Head of caudate nucleus (tissue), 42 donors: ENCODE measurements at regions not wholly inside any gene's neighbourhood (a gene's known extent, or its start where the extent isn't known, plus 50 kb on each side); places are given as distances from the start of the nearest gene placed in this dataset.
"Not testable (repeated sequence)": the region's sequence is repeated elsewhere in the genome, so short reads cannot be mapped to it uniquely, and the experiment has no call there.

Experiments
- DNase-seq, 42 donors: peaks; one replicate each; pipeline versions ENCODE4 v3.0.0 to v3.0.0-alpha.2; 2020 to 2021; ENCODE audit warnings: mixed read lengths in 7 of 42
- intact Hi-C: fragments of 100-400 bp; cut with DNase I; formaldehyde crosslinking; loops from one replicate; pipeline ENCODE4 v1.15.0; 2022

DNA sequence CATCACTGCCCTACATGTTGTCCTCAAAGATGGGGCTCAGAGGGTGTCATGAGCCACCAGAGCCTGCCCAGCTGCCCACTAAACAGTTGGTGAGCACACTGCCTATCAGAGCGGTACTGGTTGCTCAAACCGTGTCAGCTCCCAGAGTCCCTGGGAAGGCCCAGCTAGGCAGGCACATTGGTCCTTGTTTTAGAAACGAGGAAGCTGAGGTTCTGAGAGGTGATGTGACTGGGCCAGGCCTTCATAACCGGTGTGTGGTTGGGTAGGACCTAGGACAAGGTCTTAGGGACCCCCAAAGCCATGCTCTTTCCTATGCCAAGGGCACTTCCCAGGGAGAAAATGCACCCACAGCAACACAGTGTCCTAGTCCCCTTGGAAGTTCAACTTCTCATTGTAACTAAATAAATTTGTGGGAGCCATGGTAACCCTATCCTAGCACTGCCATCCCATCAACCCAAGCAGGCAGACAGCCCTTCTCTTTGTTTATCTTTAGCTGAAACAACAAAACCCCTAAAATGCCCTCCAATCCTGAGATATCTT lies 174.7 kb upstream of the PDE1C start:
- DNase-seq: no peak
- intact Hi-C loops: no loop called here

DNA sequence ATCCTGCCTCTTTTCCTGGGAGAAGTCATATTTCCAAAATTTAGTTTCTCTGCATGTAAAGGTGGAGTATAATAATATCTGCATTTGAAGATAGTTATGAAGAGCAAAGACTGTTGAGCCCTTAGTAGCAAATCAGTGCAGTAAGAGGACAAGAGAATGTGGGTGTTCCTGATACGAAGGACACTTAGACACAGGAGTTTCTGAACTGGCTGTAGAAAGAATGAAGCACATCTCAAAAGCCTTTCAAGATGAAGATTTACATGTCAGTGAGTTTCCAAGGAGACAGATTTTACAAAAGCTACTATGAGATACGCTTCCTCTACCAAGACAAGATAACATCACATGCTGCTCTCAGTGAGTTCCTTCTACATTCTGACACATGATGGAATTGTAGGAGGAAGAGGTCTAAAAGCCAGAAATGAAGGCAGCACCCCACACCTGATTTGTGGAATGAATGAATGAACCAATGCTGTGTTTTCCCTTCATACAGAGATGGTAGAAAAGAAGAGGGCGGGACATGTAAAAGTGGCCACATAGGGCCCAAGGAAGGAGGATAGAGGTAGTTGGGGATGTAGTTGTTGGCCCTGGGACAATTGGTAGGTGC lies 173.6 kb upstream of the PDE1C start:
- intact Hi-C loops: no loop called here
- DNase-seq: peak in 5 of 42 donors; percentile 14 to 53 (median 30)

DNA sequence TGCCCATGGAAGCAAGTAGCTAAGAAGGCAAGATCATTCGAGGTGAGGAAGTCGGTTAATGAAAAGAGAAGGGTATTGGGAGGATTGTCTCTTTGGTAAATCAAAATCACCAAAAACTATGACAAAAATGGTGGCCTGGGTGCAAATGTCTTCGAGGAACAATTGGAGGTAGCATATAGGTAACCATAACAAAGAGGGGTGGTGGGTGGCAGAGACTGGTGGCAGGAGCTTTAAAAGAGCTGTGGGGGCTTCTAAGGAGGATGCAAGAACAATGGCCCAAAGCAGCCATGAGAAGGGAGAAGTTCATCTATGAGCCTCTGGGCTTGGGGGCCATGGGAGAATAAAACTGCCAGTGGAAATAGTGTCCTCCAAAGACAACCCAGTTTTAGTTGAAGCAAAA lies 172.2 kb upstream of the PDE1C start:
- intact Hi-C loops: no loop called here
- DNase-seq: no peak

DNA sequence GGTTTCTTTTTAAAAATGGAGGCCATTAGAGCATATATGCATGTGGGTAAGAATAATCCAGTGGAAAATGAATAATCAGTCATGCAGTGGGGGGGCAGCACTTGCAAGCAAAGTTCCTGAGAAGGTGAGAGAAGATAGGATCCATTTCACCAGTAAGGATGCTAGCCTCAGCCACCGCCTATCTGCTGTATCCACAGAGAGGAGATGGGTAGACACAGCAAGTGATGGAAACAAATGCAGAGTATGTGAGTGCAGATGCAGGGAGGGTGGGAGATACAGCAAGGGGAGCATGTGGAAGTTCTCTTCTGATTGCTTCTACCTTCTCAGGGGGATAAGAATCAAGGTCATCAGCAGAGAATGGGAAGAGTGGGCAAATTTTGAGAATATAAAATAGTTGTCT lies 171.4 kb upstream of the PDE1C start:
- intact Hi-C loops: no loop called here
- DNase-seq: no peak

DNA sequence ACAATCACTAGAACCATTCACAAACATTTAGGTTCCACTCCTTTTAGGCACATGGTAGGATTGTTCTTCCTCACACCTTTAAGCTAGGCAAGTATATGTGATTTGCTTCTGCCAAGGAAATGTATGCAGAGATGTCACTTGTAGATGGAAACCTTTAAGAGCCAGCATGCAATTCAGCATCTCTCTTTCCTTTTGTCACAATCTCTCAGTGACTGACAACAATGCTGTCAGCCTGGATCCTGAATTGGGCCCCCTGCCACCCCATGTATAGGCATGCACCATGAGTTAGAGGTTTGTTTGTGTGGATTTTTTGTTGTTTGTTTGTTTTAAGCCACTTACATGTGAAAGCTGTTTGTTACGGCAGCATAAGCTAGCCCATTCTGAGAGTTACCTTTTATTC lies 169.6 kb upstream of the PDE1C start:
- DNase-seq: no peak
- intact Hi-C loops: no loop called here

DNA sequence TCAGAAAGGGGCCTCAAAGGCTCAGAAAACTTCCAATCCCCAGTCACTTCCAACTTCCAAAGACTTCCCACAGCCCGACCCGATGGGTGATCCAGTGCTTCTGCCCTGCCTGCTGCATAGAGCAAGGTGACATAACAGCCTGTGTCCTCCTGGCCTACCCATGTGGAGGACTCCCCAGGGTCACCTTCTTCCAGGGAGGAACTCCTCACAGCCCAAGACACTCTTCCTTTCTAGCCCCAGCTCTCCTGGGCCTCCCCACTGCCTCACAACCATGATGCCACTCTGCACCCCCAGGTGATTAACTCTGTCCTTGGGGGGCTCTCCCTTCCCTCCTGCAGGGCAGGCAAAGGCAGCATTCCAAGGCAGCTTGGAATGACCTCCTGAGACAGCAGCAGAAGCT lies 158.4 kb upstream of the PDE1C start:
- intact Hi-C loops: no loop called here
- no peak for DNase-seq

DNA sequence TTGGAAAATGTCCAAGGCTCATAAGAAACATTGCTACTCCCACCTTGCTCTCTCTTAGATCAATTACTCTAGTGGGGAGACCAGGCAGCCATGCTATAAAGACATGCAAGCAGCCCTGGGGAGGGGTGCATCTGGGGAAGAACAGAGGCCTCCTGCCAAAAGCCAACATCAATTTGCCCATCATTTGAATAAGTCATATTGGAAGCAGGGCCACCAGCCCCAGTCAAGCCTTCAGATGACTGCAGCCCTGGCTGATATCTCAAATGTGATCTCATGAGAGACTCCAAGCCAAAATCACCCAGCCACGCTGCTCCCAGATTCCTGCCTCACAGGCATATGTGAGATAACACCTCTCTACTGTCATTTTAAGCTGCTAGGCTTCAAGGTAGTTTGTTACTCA lies 157.5 kb upstream of the PDE1C start:
- peak in 1 of 42 donors; percentile 4 for DNase-seq
- intact Hi-C loops: no loop called here

DNA sequence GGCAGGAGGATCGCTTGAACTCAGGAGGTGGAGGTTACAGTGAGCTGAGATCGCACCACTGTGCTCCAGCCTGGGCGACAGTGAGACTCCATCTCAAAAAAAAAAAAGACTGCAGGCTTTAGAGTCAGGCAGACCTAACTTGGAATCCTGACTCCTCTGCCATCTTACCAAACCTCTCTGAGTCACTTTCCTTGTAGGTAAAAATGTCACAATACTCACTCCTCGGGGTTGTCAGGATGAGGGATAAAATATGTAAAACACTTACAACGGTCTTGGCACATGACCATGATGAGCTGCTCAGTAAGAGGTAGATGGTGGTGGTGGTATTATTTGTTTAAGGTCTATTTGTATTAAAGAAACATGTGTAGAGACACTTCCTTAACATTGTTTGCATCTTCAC lies 154.1 kb upstream of the PDE1C start:
- intact Hi-C loops: no loop called here
- DNase-seq: peak in 2 of 42 donors; percentile 22 to 30

DNA sequence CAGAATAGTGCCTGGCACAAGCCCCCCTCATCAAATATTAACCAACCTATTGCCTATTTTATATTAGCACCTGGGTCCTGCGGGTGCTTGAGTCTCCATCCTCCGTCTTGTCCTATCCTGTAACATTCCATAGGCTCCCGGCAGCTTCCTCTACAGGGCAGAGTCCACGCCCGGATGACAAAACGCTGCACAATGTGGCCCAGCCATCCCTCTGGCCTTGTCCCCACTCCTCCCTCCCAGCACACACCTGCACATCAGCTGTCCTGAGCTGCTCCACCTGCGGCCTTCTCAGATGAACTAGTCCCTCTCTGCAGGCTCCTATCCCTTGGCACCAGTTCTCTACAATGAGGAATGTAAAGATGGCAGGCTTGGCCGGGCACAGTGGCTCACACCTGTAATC lies 153.5 kb upstream of the PDE1C start:
- intact Hi-C loops: no loop called here
- DNase-seq: peak in 1 of 42 donors; percentile 9

DNA sequence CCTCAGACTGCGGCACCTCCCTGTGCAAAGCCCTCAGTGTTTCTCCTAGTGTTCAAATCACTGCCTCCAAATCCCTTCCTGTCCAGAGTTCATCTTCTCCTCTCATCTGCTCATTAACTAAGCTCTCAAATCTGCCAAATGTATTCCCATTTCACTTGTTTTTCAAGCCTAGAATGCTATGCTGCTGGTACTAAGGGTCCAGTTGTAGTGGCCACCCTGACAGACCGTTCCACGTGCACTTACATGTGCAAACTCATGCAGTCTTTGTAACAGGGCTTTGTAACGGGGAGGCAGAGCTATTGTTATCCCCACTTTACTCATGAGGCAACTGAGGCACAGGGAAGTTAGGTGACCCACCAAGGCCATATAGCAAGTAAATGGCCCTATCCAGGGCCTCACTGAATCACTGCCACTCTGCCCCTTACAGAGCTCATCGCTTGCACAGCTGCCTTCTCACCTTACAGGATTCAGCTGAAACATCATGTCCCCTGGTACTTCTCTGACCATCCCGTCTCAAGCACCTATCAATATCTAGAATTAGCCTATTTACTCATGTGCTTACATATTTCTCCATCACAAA lies 153.0 kb upstream of the PDE1C start:
- peak in 2 of 42 donors; percentile 20 for DNase-seq
- intact Hi-C loops: no loop called here

DNA sequence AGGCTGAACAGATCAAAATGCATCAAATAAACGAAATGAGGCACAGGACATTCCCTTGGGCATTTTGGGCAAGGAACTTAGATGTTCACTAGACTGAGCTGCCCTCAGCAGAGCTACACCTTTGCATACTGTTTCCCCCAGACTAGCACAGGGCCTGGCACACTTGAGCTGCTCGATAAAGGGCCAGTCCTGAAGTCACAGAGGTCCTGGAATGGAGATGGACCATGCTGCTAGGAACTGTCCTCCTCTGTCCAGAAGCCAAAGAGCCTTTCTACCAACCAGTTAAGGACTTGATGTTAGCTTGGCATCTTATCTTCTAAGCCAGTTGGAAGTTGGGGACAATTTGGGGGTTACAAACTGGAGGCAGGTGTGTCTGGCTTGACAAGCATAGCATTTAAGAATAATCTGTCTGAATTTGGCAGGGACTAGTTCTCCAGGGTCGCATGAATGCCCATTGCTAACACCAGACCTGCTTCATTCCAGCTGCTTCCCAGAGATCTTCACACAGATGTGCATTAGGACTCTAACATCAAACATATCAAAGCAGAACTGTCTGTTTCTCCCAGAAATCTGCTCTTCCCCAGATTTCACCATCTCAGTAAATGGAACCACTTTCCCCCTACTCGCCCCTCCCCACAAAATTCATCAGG lies 152.2 kb upstream of the PDE1C start:
- intact Hi-C loops: no loop called here
- DNase-seq: peak in 2 of 42 donors; percentile 14 to 33

DNA sequence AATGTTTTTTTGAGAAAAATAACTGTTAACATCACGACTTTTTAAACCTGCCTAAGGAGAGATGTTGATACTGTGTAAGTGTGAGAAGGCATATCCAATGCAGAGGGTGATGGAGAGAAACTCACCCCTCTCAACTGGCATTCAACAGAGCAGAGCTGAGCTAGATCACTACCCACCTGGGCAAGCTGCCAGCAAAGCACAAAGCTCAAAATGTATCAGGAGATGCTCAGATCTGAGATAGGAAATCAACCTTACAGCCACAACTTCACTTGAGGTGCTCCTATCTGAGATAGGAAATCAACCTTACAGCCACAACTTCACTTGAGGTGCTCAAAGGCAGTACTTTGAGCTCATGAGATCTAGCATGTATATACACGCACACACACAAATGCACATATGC lies 151.5 kb upstream of the PDE1C start:
- peak in 2 of 42 donors; percentile 24 to 41 for DNase-seq
- intact Hi-C loops: no loop called here

DNA sequence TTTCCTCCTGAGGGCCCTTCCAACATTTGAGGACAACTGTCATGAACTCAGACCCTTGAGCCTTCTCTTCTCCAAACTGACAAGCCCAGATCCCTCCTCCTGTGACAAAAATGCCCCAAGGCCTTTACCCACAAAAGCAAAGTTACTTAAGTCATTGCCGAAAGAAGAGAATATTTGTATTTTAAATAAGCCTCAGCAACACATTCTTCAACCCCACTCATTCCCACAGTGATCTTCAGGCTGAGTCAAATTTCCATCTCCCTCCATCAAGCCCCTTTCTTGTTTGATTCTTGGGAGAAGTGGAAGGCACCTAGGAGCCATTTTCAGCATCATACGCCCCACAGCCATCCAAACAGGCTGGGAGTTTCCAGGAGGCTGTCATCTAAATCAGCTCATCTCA lies 150.8 kb upstream of the PDE1C start:
- intact Hi-C loops: no loop called here
- no peak for DNase-seq

DNA sequence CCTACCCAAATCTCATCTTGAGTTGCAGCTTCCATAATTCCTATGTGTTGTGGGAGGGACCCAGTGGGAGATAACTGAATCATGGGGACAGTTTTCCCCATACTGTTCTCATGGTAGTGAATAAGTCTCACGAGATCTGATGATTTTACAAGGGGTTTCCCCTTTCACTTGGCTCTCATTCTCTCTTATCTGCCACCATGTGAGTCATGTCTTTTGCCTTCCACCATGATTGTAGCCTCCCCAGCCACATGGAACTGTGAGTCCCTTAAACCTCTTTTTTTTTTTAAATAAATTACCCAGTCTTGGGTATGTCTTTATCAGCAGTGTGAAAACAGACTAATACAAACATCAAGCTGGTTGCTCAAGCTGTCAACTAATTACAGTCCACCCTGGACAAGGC lies 149.6 kb upstream of the PDE1C start:
- DNase-seq: not testable (repeated sequence)
- intact Hi-C loops: loop anchor here (10.0 kb wide), 1 partner anchor 265 kb away; no protein-coding TSS in a partner anchor

DNA sequence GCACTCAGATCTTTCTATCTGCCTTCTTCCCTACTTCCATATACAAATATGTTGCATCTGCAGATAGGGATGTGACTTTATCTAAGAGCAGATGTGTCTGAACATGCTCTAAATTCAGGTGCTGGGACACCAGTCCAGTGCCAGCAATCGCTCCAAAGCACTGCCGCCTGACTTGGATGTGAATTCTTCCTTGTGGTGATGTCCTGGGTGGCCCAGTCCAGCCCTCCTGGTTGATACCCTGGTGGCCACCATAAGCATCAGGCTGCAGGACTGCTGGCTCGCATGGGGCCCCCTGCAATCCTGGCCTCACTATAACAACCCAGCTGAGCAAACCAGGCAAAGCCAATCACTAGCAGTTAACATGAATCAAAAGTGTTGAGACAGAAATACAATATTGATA lies 149.2 kb upstream of the PDE1C start:
- intact Hi-C loops: loop anchor here (10.0 kb wide), 1 partner anchor 265 kb away; no protein-coding TSS in a partner anchor

DNA sequence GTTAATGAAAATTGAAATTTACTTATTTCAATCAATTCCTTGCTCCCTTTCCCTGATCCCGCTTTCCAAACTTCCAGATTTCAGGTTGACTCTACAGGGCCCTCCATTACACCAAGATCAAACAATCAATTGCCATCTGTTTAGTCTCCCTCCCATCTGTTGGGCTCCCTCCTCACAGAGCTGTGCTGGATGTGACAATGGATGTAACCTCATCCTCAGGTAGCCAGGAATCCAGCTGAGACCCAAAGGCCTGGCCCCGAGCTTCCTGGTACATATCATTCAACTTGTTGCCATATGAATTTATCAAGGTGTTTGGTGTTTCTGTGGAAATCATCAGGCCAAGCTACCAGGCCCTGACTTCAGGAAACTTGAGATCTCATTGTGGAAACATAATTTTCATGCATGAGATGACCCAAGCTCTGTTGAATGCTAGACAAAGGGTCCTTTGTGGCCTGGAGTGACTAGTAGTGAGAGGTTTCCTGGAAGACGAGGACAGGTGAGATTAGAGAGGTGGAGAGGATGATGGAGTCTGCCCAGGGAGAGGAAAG lies 148.6 kb upstream of the PDE1C start:
- peak in 1 of 42 donors; percentile 35 for DNase-seq
- intact Hi-C loops: loop anchor here (10.0 kb wide), 1 partner anchor 266 kb away; no protein-coding TSS in a partner anchor

More for the DNA sequence above, 149.2 kb upstream of the PDE1C start:
- peak in 1 of 42 donors; percentile 8 for DNase-seq

DNA sequence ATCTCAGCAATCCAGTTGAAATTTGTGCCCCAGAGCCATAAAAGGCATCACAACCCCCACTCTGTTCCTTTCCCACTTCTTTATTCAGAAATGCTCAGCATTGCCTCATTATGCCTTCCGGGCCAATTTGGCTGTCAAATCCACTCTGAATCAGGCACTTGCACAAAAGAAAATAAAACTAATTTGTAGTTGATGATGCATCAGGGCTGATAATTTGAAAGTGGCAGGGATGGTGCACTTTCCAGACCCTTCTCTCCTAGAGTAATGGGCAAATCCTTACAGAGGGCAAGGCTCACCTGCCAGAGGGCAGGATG lies 147.9 kb upstream of the PDE1C start:
- intact Hi-C loops: loop anchor here (10.0 kb wide), 1 partner anchor 267 kb away; no protein-coding TSS in a partner anchor
- peak in 29 of 42 donors; percentile 14 to 84 (median 48) for DNase-seq

DNA sequence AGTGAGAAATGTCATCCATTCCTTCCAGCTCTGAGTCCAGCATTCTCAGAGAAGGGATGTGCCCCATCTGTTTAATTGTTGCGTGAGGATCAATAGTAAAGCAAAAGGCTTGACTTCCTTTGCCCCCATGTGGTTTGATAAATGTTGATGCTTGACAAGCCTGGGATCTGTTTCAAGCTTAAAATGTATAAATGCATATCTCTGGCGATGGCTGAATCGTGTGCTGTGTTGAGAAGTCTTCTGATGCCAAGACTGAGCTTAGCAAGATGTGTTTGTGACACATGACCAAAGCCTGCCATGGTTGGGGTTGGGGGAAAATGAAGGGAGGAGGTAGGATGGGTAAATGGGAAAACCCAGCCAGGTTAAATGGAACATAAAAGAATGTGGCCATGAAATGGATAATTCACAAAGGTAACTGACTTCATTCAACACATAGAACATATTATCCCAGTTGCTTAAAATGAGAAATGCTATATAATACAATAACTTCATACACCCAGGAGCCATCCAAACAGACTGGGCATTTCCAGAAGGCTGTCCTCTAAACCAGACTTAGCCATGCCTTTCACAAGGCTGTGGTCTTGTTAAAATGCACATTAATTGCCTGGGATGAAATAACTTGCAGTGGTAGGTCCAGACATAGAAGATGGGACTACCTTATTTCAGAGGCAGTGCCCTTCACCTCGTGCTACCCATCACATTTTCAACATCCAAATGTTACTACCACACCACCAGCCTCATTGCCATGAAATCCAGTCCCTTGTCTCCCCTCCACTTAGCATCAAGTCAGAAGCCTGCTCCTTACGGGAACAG lies 147.3 kb upstream of the PDE1C start:
- DNase-seq: no peak
- intact Hi-C loops: loop anchor here (10.0 kb wide), 1 partner anchor 267 kb away; no protein-coding TSS in a partner anchor

DNA sequence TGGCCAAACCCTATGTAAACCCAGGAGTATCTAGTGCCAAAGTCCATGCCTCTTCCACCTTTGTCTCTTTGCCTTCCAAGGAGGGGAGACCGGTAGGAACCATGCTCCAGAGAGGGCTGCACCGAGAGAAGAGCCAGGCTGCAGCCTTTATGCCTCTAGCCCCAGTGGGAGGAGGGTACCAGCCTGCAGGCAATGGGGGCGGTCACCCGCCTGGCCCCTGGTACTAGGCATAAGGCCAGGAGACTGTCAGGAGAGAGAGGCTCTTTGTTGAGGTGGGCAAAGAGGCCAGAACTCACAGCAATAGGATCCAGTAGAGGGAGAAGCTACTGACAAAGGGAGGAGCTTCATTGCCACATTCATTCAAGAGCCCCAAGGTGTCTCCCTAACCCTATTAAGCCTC lies 146.6 kb upstream of the PDE1C start:
- DNase-seq: no peak
- intact Hi-C loops: loop anchor here (10.0 kb wide), 1 partner anchor 268 kb away; no protein-coding TSS in a partner anchor
